Endodermal cell (in vitro differentiated cells): ENCODE measurements at regions not wholly inside any gene's neighbourhood (a gene's known extent, or its start where the extent isn't known, plus 50 kb on each side); places are given as distances from the start of the nearest gene placed in this dataset.

ENCODE experiments used
- DNase-seq: peaks from one replicate; pipeline ENCODE4 v3.0.0-alpha.2; 2017
- H3K27ac ChIP-seq: 2 replicates; pipeline ENCODE4 v1.5.1; 2013; ENCODE audit warnings: mild to moderate bottlenecking, low read depth, low read length, moderate library complexity
- H3K27me3 ChIP-seq: 2 replicates; pipeline ENCODE4 v1.6.1; 2013; ENCODE audit warnings: mild to moderate bottlenecking, low read length, moderate library complexity; ENCODE audit not compliant: insufficient read depth, control insufficient read depth, poor library complexity, severe bottlenecking
- H3K36me3 ChIP-seq: 2 replicates; pipeline ENCODE4 v1.7.0; 2013; ENCODE audit warnings: mild to moderate bottlenecking, low read length, moderate library complexity; ENCODE audit not compliant: control insufficient read depth, insufficient read depth
- H3K4me1 ChIP-seq: one replicate; pipeline ENCODE4 v1.7.0; 2013; ENCODE audit warnings: low read length; ENCODE audit not compliant: control insufficient read depth, insufficient read depth
- H3K4me3 ChIP-seq: 2 replicates; pipeline ENCODE4 v1.5.1; 2013; ENCODE audit warnings: mild to moderate bottlenecking, low read length, moderate library complexity
- H3K9ac ChIP-seq: 2 replicates; pipeline ENCODE4 v1.6.1; 2013; ENCODE audit warnings: mild to moderate bottlenecking, low read length, moderate library complexity; ENCODE audit not compliant: poor library complexity, severe bottlenecking; ENCODE audit errors: extremely low read depth
- H3K9me3 ChIP-seq: 2 replicates; pipeline ENCODE4 v1.6.1; 2013; ENCODE audit warnings: mild to moderate bottlenecking, low read length, moderate library complexity; ENCODE audit not compliant: control insufficient read depth
- H3K27ac Mint-ChIP-seq: 2 replicates; pipeline ENCODE4 v1.8.0; 2020; ENCODE audit warnings: mixed read lengths
- H3K27me3 Mint-ChIP-seq: 2 replicates; pipeline ENCODE4 v1.8.0; 2021; ENCODE audit warnings: mild to moderate bottlenecking, mixed read lengths; ENCODE audit not compliant: insufficient read depth
- H3K36me3 Mint-ChIP-seq: 2 replicates; pipeline ENCODE4 v1.8.0; 2020; ENCODE audit warnings: low read depth, mixed read lengths
- H3K4me1 Mint-ChIP-seq: 2 replicates; pipeline ENCODE4 v1.8.0; 2020; ENCODE audit warnings: mixed read lengths
- H3K4me3 Mint-ChIP-seq: 2 replicates; pipeline ENCODE4 v1.8.0; 2020; ENCODE audit warnings: mild to moderate bottlenecking, moderate library complexity, mixed read lengths
- H3K9me3 Mint-ChIP-seq: 2 replicates; pipeline ENCODE4 v1.8.0; 2020; ENCODE audit warnings: mild to moderate bottlenecking, mixed read lengths
- CTCF ChIP-seq: fragments of 200-600 bp; sonication (generic); conservative IDR thresholded peaks from 2 replicates; pipeline ENCODE4 v1.5.0; 2021; ENCODE audit warnings: antibody characterized with exemption, mild to moderate bottlenecking
- WGBS, 2 experiments: methylation state at CpG; one replicate each; pipeline versions ENCODE4 v1.1.5 to v1.1.7; 2013; ENCODE audit warnings: missing lambda C conversion rate in 2 of 2, mixed read lengths in 1 of 2; ENCODE audit not compliant: insufficient coverage in 1 of 2, insufficient read length in 1 of 2; 5-methylcytosine and 5-hydroxymethylcytosine counted together

- 86 to 88% methylated on average over 12 to 20 of the region's 20 CpGs for WGBS, 2 experiments
- Mint-ChIP-seq H3K27ac (no peak overlapping the region), H3K27me3 (peaks cover 18% of the 10 kb centered on the region), H3K36me3 (no peaks in the 10 kb centered on the region), H3K9me3 (no peaks in the 10 kb centered on the region), H3K4me3 (no peak overlapping the region), H3K4me1 (peaks cover 28% of the 10 kb centered on the region)
- no peak overlapping the region for H3K27ac ChIP-seq
- no peaks in the 10 kb centered on the region for H3K4me1 ChIP-seq
- H3K27me3 ChIP-seq: no peaks in the 10 kb centered on the region
- no peak for TF ChIP-seq CTCF
- H3K4me3 ChIP-seq: no peak overlapping the region
- no peak overlapping the region for H3K9ac ChIP-seq
- no peaks in the 10 kb centered on the region for H3K9me3 ChIP-seq
- no peak for DNase-seq
- no peaks in the 10 kb centered on the region for H3K36me3 ChIP-seq
Measured at GRCh38 chr12:114747012-114747858, 63.3 kb upstream of the TBX3 start.

GRCh38 chr12:114746297-114747011 lies 62.5 kb upstream of the TBX3 start:
- Mint-ChIP-seq H3K36me3 (no peaks in the 10 kb centered on the region), H3K4me1 (peaks cover 20% of the 10 kb centered on the region), H3K4me3 (no peak overlapping the region), H3K27me3 (peaks cover 15% of the 10 kb centered on the region), H3K27ac (no peak overlapping the region), H3K9me3 (no peaks in the 10 kb centered on the region)
- no peak for TF ChIP-seq CTCF
- DNase-seq: no peak
- no peak overlapping the region for H3K27ac ChIP-seq
- H3K27me3 ChIP-seq: no peaks in the 10 kb centered on the region
- 59 to 90% methylated on average over 2 to 5 of the region's 6 CpGs for WGBS, 2 experiments
- H3K36me3 ChIP-seq: no peaks in the 10 kb centered on the region
- no peak overlapping the region for H3K4me3 ChIP-seq
- H3K4me1 ChIP-seq: no peaks in the 10 kb centered on the region
- no peaks in the 10 kb centered on the region for H3K9me3 ChIP-seq
- no peak overlapping the region for H3K9ac ChIP-seq

- DNase-seq: no peak
- H3K4me3 Mint-ChIP-seq: no peak overlapping the region
- no peaks in the 10 kb centered on the region for H3K9me3 ChIP-seq
- H3K27me3 ChIP-seq: no peaks in the 10 kb centered on the region
- no peaks in the 10 kb centered on the region for H3K36me3 ChIP-seq
- TF ChIP-seq CTCF: no peak
- H3K27ac Mint-ChIP-seq: no peak overlapping the region
- H3K4me1 Mint-ChIP-seq: peaks cover 16% of the 10 kb centered on the region
- H3K4me3 ChIP-seq: no peak overlapping the region
- H3K9me3 Mint-ChIP-seq: no peaks in the 10 kb centered on the region
- no peak overlapping the region for H3K27ac ChIP-seq
- H3K36me3 Mint-ChIP-seq: no peaks in the 10 kb centered on the region
- 95 to 100% methylated on average over 8 to 14 of the region's 15 CpGs for WGBS, 2 experiments
- H3K27me3 Mint-ChIP-seq: peaks cover 9% of the 10 kb centered on the region
- H3K4me1 ChIP-seq: no peaks in the 10 kb centered on the region
- no peak overlapping the region for H3K9ac ChIP-seq
Measured at GRCh38 chr12:114744691-114745090, 60.7 kb upstream of the TBX3 start.
